ENCODE measurements at regions not wholly inside any gene's neighbourhood (a gene's known extent, or its start where the extent isn't known, plus 50 kb on each side); places are given as distances from the start of the nearest gene placed in this dataset.

GRCh38 chr5:88666761-88667495 lies 216.1 kb downstream of the MEF2C start:
- peaks cover 16% of the 10 kb centered on the region for H3K4me1 Mint-ChIP-seq
- H3K4me3 Mint-ChIP-seq: peak overlapping the region; percentile 19
- DNase-seq: no peak
- TF ChIP-seq CTCF (IDR thresholded peaks at IDR 0.05): no peak
- peaks cover 97% of the 10 kb centered on the region for H3K27me3 Mint-ChIP-seq (ENCODE audit: low read depth, poor library complexity)
- no peak overlapping the region for H3K27ac Mint-ChIP-seq
- H3K9me3 Mint-ChIP-seq: no peaks in the 10 kb centered on the region
- no peaks in the 10 kb centered on the region for H3K36me3 Mint-ChIP-seq (ENCODE audit: low read depth)

GRCh38 chr5:88665750-88666215 lies 217.2 kb downstream of the MEF2C start:
- Mint-ChIP-seq H3K4me1 (peaks cover 24% of the 10 kb centered on the region), H3K4me3 (no peak overlapping the region), H3K9me3 (no peaks in the 10 kb centered on the region), H3K27ac (no peak overlapping the region), H3K36me3 (ENCODE audit: low read depth) (no peaks in the 10 kb centered on the region), H3K27me3 (ENCODE audit: low read depth, poor library complexity) (peaks cover 96% of the 10 kb centered on the region)
- no peak for TF ChIP-seq CTCF (IDR thresholded peaks at IDR 0.05)
- DNase-seq: peak; percentile 38

- H3K36me3 Mint-ChIP-seq (ENCODE audit: low read depth): no peaks in the 10 kb centered on the region
- TF ChIP-seq CTCF (IDR thresholded peaks at IDR 0.05): no peak
- no peaks in the 10 kb centered on the region for H3K9me3 Mint-ChIP-seq
- no peak for DNase-seq
- H3K4me3 Mint-ChIP-seq: no peak overlapping the region
- peaks cover 29% of the 10 kb centered on the region for H3K4me1 Mint-ChIP-seq
- H3K27ac Mint-ChIP-seq: no peak overlapping the region
- peaks cover 95% of the 10 kb centered on the region for H3K27me3 Mint-ChIP-seq (ENCODE audit: low read depth, poor library complexity)
Measured at GRCh38 chr5:88664645-88665044, 218.3 kb downstream of the MEF2C start.

- Mint-ChIP-seq H3K36me3 (ENCODE audit: low read depth) (no peaks in the 10 kb centered on the region), H3K4me3 (no peak overlapping the region), H3K4me1 (peaks cover 30% of the 10 kb centered on the region), H3K27me3 (ENCODE audit: low read depth, poor library complexity) (peaks cover 95% of the 10 kb centered on the region), H3K27ac (no peak overlapping the region), H3K9me3 (no peaks in the 10 kb centered on the region)
- TF ChIP-seq CTCF (IDR thresholded peaks at IDR 0.05): no peak
- no peak for DNase-seq
Measured at GRCh38 chr5:88663793-88664216, 219.2 kb downstream of the MEF2C start.

- peaks cover 28% of the 10 kb centered on the region for H3K4me1 Mint-ChIP-seq
- H3K4me3 Mint-ChIP-seq: no peak overlapping the region
- no peak for DNase-seq
- H3K27ac Mint-ChIP-seq: no peak overlapping the region
- peaks cover 95% of the 10 kb centered on the region for H3K27me3 Mint-ChIP-seq (ENCODE audit: low read depth, poor library complexity)
- no peaks in the 10 kb centered on the region for H3K9me3 Mint-ChIP-seq
- H3K36me3 Mint-ChIP-seq (ENCODE audit: low read depth): no peaks in the 10 kb centered on the region
- TF ChIP-seq CTCF (IDR thresholded peaks at IDR 0.05): no peak
Measured at GRCh38 chr5:88662846-88663245, 220.1 kb downstream of the MEF2C start.

GRCh38 chr5:88661806-88662207 lies 221.2 kb downstream of the MEF2C start:
- no peak overlapping the region for H3K27ac Mint-ChIP-seq
- DNase-seq: no peak
- peaks cover 92% of the 10 kb centered on the region for H3K27me3 Mint-ChIP-seq (ENCODE audit: low read depth, poor library complexity)
- H3K9me3 Mint-ChIP-seq: no peaks in the 10 kb centered on the region
- peak overlapping the region; percentile 78 for H3K4me3 Mint-ChIP-seq
- TF ChIP-seq CTCF (IDR thresholded peaks at IDR 0.05): no peak
- no peaks in the 10 kb centered on the region for H3K36me3 Mint-ChIP-seq (ENCODE audit: low read depth)
- peaks cover 19% of the 10 kb centered on the region for H3K4me1 Mint-ChIP-seq

Data from nephron progenitor cell (in vitro differentiated cells).